ENCODE measurements at regions not wholly inside any gene's neighbourhood (a gene's known extent, or its start where the extent isn't known, plus 50 kb on each side); places are given as distances from the start of the nearest gene placed in this dataset.

DNA sequence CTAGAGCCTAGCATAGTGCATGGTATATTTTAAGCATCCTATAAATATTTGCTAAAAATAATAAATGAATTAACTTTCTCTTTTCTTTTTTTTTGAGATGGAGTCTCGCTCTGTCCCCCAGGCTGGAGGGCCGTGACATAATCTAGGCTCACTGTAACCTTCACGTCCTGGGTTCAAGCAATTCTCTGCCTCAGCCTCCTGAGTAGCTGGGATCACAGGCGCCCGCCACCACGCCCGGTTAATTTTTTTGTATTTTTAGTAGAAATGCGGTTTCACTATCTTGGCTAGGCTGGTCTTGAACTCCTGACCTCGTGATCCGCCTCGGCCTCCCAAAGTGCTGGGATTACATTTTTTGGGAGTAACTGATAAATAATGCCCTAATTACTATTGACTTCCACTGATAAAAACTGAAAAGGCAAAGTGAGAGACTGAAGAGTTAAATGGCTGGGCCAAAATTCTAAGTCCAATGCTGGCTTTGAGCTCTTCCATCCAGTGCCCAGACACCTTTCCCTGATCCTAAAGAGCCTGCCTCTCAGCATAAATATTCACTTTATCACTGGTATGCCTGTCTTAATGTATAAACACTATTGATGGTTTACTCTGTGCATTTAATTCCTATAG is 213.0 kb upstream of the KRR1 start:
- peak; percentile 3; the same call in 2 of the 3 replicates for ATAC-seq
- TF ChIP-seq ZNF8 (CRISPR knock-in tag; IDR thresholded peaks at IDR 0.05) (no peak), ZNF70 (CRISPR knock-in tag; IDR thresholded peaks at IDR 0.05) (no peak), TCF4 (CRISPR knock-in tag; IDR thresholded peaks at IDR 0.05; ENCODE audit: borderline replicate concordance) (no peak), ZNF565 (CRISPR knock-in tag; conservative IDR thresholded peaks at IDR 0.05; ENCODE audit: low read depth) (no peak), ZFP30 (CRISPR knock-in tag; IDR thresholded peaks at IDR 0.05) (no peak), ESRRG (CRISPR knock-in tag; IDR thresholded peaks at IDR 0.05) (no peak), BACH2 (CRISPR knock-in tag; IDR thresholded peaks at IDR 0.05; ENCODE audit: borderline replicate concordance) (no peak), ZC3H10 (CRISPR knock-in tag; IDR thresholded peaks at IDR 0.05) (no peak), GLIS3 (CRISPR knock-in tag; IDR thresholded peaks at IDR 0.05) (no peak), RARB (CRISPR knock-in tag; IDR thresholded peaks at IDR 0.05) (no peak), ARNTL (CRISPR knock-in tag; IDR thresholded peaks at IDR 0.05; ENCODE audit: borderline replicate concordance, low read depth) (no peak), TOX (CRISPR knock-in tag; IDR thresholded peaks at IDR 0.05; ENCODE audit: borderline replicate concordance) (no peak), ZFP3 (CRISPR knock-in tag; IDR thresholded peaks at IDR 0.05) (no peak), SNAI2 (CRISPR knock-in tag; IDR thresholded peaks at IDR 0.05) (no peak)
- TF ChIP-seq, protein P1, sequence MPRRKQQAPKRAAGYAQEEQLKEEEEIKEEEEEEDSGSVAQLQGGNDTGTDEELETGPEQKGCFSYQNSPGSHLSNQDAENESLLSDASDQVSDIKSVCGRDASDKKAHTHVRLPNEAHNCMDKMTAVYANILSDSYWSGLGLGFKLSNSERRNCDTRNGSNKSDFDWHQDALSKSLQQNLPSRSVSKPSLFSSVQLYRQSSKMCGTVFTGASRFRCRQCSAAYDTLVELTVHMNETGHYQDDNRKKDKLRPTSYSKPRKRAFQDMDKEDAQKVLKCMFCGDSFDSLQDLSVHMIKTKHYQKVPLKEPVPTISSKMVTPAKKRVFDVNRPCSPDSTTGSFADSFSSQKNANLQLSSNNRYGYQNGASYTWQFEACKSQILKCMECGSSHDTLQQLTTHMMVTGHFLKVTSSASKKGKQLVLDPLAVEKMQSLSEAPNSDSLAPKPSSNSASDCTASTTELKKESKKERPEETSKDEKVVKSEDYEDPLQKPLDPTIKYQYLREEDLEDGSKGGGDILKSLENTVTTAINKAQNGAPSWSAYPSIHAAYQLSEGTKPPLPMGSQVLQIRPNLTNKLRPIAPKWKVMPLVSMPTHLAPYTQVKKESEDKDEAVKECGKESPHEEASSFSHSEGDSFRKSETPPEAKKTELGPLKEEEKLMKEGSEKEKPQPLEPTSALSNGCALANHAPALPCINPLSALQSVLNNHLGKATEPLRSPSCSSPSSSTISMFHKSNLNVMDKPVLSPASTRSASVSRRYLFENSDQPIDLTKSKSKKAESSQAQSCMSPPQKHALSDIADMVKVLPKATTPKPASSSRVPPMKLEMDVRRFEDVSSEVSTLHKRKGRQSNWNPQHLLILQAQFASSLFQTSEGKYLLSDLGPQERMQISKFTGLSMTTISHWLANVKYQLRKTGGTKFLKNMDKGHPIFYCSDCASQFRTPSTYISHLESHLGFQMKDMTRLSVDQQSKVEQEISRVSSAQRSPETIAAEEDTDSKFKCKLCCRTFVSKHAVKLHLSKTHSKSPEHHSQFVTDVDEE (CRISPR knock-in tag; IDR thresholded peaks at IDR 0.05), result no peak
- TF ChIP-seq, protein P2, sequence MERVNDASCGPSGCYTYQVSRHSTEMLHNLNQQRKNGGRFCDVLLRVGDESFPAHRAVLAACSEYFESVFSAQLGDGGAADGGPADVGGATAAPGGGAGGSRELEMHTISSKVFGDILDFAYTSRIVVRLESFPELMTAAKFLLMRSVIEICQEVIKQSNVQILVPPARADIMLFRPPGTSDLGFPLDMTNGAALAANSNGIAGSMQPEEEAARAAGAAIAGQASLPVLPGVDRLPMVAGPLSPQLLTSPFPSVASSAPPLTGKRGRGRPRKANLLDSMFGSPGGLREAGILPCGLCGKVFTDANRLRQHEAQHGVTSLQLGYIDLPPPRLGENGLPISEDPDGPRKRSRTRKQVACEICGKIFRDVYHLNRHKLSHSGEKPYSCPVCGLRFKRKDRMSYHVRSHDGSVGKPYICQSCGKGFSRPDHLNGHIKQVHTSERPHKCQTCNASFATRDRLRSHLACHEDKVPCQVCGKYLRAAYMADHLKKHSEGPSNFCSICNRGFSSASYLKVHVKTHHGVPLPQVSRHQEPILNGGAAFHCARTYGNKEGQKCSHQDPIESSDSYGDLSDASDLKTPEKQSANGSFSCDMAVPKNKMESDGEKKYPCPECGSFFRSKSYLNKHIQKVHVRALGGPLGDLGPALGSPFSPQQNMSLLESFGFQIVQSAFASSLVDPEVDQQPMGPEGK (CRISPR knock-in tag; IDR thresholded peaks at IDR 0.05; ENCODE audit: borderline replicate concordance), result no peak
- TF ChIP-seq, protein P3, sequence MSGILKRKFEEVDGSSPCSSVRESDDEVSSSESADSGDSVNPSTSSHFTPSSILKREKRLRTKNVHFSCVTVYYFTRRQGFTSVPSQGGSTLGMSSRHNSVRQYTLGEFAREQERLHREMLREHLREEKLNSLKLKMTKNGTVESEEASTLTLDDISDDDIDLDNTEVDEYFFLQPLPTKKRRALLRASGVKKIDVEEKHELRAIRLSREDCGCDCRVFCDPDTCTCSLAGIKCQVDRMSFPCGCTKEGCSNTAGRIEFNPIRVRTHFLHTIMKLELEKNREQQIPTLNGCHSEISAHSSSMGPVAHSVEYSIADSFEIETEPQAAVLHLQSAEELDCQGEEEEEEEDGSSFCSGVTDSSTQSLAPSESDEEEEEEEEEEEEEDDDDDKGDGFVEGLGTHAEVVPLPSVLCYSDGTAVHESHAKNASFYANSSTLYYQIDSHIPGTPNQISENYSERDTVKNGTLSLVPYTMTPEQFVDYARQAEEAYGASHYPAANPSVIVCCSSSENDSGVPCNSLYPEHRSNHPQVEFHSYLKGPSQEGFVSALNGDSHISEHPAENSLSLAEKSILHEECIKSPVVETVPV (CRISPR knock-in tag; IDR thresholded peaks at IDR 0.05), result no peak
- TF ChIP-seq, protein P4, sequence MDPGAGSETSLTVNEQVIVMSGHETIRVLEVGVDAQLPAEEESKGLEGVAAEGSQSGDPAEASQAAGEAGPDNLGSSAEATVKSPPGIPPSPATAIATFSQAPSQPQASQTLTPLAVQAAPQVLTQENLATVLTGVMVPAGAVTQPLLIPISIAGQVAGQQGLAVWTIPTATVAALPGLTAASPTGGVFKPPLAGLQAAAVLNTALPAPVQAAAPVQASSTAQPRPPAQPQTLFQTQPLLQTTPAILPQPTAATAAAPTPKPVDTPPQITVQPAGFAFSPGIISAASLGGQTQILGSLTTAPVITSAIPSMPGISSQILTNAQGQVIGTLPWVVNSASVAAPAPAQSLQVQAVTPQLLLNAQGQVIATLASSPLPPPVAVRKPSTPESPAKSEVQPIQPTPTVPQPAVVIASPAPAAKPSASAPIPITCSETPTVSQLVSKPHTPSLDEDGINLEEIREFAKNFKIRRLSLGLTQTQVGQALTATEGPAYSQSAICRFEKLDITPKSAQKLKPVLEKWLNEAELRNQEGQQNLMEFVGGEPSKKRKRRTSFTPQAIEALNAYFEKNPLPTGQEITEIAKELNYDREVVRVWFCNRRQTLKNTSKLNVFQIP (CRISPR knock-in tag; IDR thresholded peaks at IDR 0.05; ENCODE audit: borderline replicate concordance, low read depth), result no peak
- TF ChIP-seq, protein P5, sequence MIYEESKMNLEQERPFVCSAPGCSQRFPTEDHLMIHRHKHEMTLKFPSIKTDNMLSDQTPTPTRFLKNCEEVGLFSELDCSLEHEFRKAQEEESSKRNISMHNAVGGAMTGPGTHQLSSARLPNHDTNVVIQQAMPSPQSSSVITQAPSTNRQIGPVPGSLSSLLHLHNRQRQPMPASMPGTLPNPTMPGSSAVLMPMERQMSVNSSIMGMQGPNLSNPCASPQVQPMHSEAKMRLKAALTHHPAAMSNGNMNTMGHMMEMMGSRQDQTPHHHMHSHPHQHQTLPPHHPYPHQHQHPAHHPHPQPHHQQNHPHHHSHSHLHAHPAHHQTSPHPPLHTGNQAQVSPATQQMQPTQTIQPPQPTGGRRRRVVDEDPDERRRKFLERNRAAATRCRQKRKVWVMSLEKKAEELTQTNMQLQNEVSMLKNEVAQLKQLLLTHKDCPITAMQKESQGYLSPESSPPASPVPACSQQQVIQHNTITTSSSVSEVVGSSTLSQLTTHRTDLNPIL (CRISPR knock-in tag; IDR thresholded peaks at IDR 0.05; ENCODE audit: low read depth), result no peak

DNA sequence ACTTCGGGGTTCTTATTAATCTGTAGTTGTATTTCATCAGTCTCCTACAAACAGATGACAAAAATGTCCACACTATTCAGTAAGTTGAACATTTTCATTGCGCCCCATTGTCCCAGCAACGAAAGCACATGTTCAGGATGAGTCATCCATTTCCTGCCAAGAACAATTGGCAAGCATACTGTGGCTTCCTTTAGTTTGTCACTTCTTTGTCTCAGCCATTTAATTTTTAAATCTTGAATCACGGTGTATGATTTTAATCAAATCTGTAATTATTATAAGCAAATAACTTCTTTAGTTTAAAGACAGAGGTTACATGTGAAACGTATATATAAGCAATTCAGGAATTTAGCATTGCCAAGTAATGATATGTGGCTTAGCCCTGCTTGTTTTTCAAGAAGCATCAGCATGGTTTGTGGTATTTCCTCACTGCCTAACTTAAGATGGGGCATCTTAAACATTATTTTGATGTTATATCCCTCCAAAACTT is 211.3 kb upstream of the KRR1 start:
- TF ChIP-seq ISL1 (CRISPR knock-in tag; IDR thresholded peaks at IDR 0.05) (peak; percentile 66; the same call in 1 of the 2 replicates), ZFP3 (CRISPR knock-in tag; IDR thresholded peaks at IDR 0.05) (no peak), BACH2 (CRISPR knock-in tag; IDR thresholded peaks at IDR 0.05; ENCODE audit: borderline replicate concordance) (no peak), CSDC2 (CRISPR knock-in tag; IDR thresholded peaks at IDR 0.05) (peak; percentile 38; the same call in 1 of the 2 replicates), GLIS3 (CRISPR knock-in tag; IDR thresholded peaks at IDR 0.05) (no peak)
- TF ChIP-seq, protein P4 (CRISPR knock-in tag; IDR thresholded peaks at IDR 0.05; ENCODE audit: borderline replicate concordance, low read depth), result 0 out of 2 replicates have a peak, but pooled peaks have one; percentile 70
- TF ChIP-seq, protein P2 (CRISPR knock-in tag; IDR thresholded peaks at IDR 0.05; ENCODE audit: borderline replicate concordance), result no peak
- ATAC-seq, result peak; percentile 60

All from SK-N-SH treated with all-trans-retinoic acid at 6 μM for 48 hours (cell line).